Ramos (cell line): ENCODE measurements at regions not wholly inside any gene's neighbourhood (a gene's known extent, or its start where the extent isn't known, plus 50 kb on each side); places are given as distances from the start of the nearest gene placed in this dataset.
"Not testable (repeated sequence)": the region's sequence is repeated elsewhere in the genome, so short reads cannot be mapped to it uniquely, and the experiment has no call there.

Source experiments
- in situ Hi-C: fragments of 300-500 bp; cut with MboI; formaldehyde crosslinking; loops from one replicate; pipeline ENCODE4 v1.14.3; 2022; ENCODE audit warnings: low sequenced_read_pairs; ENCODE audit not compliant: unreplicated experiment

DNA sequence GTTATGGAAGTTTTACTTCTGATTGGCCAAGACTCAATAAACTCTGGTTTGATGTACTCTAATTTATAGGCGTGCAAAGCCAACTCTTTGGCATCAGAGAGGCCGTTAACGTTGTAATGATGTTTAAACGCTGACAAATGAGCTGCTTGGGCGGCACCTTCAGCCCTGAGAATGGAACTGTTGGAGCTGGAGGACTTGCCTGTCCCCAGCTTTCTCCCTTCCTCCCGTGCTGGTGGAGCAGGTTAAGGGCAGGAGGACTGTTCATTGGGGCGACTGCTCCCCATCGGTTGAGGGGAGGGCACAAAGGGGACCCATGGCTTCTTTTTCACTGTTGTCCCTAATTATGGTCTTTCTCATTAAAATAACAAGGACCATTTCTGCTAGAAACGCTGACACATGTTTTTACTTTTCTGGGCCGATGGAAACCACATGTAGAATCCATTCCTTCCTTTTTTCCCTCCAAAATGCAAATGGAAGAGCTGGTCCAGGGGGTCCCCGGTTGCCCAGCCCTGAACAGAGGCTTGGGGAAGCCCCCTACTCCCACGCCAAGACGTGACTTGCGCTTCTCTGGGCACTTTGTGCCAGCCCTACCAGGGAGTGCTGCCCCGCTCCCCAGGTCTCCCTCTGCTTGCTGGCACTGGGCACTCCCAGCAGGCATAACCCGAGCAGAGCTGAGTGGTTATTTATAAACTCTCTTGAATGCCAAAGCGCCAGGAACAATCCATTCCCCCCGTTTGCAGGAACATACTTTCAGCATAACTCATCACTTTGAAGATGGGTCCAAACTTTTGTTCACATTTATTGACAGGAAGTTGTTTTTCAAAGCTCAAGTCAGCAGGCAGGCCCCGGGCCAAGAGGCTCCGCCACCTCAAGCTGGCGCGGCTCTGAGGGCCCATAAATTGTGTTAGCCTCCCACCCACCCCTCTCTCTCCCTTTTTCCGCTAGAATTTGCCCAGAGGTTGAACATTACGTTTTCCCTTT, 170.1 kb downstream of the ASB1 start:
- in situ Hi-C loops = no loop called here

- in situ Hi-C loops = no loop called here
Observed at GRCh38 chr2:238597638-238598528, 171.2 kb downstream of the ASB1 start.

- in situ Hi-C loops = no loop called here
Observed at GRCh38 chr2:238598802-238599530, 172.2 kb downstream of the ASB1 start.

- in situ Hi-C loops = no loop called here
Observed at GRCh38 chr2:238599549-238600505, 173.1 kb downstream of the ASB1 start.

- in situ Hi-C loops = no loop called here
Observed at GRCh38 chr2:238600506-238601432, 174.0 kb downstream of the ASB1 start.

GRCh38 chr2:238601433-238602222, 174.9 kb downstream of the ASB1 start:
- in situ Hi-C loops = no loop called here

DNA sequence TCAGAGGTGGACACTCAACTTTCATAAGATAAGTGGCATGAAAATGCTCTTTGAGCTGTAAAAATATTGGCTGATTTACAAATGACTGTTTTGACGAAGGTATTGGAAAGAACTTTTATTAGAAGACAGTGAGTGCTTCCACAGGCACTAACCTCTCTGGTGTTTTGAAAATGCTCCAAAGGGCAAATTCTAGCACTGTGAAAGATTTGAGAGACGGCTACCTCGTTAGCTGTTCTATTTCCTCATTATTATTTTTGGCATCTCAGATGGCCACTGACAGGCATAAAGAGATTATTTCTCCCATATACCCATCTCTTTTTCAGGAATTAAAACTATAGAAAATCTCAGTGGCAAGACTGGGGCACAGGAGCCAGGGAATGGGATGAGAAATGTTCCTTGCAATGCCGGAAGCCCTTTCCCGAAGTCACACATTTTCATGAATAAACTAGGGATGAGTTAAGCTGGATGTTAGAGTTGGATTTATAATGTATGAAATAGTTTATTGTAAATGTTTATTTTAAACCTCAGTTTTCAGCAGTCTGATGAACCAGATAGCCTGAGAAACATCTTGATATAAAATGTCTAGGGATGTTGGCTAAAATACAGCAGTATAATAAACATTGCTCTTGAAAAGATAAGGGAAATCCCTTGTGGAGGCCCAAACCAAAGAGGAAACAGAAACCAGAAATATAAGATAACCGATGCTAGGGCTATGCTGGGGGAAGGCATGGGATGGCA, 175.7 kb downstream of the ASB1 start:
- in situ Hi-C loops = no loop called here

- in situ Hi-C loops = no loop called here
Observed at GRCh38 chr2:238603596-238603995, 176.9 kb downstream of the ASB1 start.

DNA sequence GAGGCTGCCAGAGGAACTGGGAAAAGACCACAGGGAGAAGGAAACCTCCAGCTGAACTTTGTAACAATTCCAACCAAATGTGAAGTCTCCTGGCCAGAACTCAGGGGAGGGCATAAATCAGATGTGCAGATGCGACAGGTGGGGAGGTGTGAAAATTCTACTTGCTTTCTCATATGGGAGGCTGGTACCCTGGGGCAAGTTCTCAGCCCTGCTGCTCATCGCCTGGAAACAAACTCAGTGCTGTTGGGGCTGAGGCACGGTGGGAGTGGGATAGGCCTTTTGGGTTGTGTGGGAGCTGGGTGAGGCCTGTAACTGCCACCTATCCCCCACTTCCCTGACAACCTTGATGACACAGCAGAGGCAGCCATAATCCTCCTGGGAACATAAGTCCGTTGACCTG, 179.6 kb downstream of the ASB1 start:
- in situ Hi-C loops = no loop called here

DNA sequence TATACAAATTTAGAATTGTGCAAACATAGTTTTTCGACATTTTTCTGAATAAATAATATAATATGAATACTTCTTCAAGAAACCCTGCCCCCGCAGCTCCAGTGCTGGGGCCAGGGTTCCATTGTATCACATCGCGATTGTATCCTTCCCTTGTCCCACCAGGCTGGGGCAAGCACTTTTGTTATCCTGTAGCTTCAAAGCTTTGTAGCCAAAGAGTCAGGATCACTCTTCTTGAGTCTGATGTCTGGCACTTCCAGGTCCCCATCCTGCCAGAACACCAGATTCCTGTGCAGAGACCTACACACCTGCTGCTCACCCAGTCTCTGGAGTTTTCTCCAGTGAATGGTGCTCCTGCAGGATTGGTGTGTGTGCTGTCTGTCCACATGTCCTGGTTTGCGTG, 186.9 kb downstream of the ASB1 start:
- in situ Hi-C loops = no loop called here

DNA sequence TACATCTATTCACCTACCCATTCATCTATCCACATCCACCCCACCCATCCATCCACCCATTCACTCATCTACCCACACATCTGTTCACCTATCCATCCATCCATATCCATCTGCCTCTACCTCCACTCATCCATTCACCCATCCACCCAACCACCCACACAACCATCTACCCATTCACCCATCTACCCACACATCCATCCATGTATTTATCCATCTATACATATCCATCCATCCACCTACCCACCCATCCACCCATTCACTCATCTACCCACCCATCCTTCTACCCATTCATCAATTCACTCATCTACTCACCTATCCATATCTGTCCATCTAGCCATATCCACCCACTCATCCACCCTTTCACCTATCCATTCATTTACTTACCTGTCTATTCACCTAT, 187.6 kb downstream of the ASB1 start:
- in situ Hi-C loops = no loop called here

DNA sequence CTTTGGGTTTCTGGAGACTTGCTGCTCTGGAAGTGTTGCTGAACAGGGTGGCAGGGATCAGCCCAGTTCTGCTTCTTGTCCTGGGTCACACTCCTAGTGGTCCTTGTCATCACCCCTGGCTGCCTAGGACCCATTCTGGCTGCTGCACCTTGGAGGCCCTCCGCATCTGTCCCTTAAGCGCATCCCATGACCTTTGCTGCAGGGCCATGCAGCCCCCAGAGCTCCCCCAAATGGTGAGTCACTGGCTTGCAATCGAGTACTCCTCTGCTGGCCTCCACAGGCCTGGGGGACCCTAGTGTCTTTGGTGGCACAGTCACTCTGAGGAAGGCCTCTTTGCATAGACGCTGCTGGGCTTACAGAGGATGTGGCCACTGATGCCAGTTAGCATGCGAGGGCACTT, 188.5 kb downstream of the ASB1 start:
- in situ Hi-C loops = no loop called here

DNA sequence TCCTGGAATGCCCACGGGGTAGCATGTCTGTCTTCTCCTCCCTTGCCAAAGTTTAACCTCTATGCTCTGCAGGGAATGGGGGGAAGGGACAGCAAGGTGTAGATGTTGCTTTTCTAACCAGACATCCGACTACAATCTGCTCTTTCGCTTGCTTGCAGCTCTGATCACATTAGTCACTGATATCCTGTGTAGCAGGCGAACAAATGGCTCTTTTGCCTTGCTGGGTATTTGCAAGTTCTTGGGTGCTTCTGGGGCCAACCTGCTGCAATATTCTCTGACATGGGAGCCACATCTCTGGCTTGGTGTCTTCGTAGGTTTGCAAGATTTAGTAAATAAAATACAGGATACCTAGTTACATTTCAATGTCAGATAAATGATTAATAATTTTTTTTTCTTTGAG, 190.0 kb downstream of the ASB1 start:
- in situ Hi-C loops = no loop called here

- in situ Hi-C loops = not testable (repeated sequence)
Observed at GRCh38 chr2:238618494-238619283, 192.0 kb downstream of the ASB1 start.

- in situ Hi-C loops = no loop called here
Observed at GRCh38 chr2:238627899-238628298, 201.2 kb downstream of the ASB1 start.

DNA sequence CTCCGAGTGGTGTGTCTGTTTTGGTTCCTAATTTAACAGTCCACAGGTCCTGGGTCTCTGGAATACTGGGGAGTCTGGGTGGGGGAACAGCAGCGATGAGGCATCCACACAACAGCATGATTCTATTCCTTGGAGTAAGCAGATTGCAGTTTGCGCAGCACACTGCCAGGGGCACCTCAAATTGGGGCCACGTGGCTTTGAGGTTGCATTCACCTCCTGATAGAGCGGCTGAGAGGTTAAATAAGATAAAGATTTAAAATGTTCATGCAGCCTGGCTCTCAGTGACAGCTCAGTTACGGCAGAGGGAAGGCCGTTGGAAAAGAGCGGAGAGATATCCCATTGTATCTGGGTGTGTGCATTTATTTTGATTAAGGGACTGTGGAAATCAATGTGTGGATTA, 202.3 kb downstream of the ASB1 start:
- in situ Hi-C loops = no loop called here
